SH-SY5Y (cell line): ENCODE measurements at regions not wholly inside any gene's neighbourhood (a gene's known extent, or its start where the extent isn't known, plus 50 kb on each side); places are given as distances from the start of the nearest gene placed in this dataset.

Source experiments
- GATA2 ChIP-seq: IDR thresholded peaks from 2 replicates; pipeline ENCODE4 v1.6.1; 2011; ENCODE audit warnings: mild to moderate bottlenecking, low read depth, low read length
- GATA3 ChIP-seq: IDR thresholded peaks from 2 replicates; pipeline ENCODE4 v1.6.1; 2011; ENCODE audit warnings: low read depth, mild to moderate bottlenecking, low read length, moderate library complexity

- no peak for TF ChIP-seq GATA2
- no peak for TF ChIP-seq GATA3
Measured at GRCh38 chr17:21564262-21564661, 128.1 kb upstream of the KCNJ18 start.
